GM12865 (cell line): ENCODE measurements at regions not wholly inside any gene's neighbourhood (a gene's known extent, or its start where the extent isn't known, plus 50 kb on each side); places are given as distances from the start of the nearest gene placed in this dataset.
"Not testable (repeated sequence)": the region's sequence is repeated elsewhere in the genome, so short reads cannot be mapped to it uniquely, and the experiment has no call there.

ENCODE experiments used
- DNase-seq: peaks from one replicate; pipeline ENCODE4 v3.0.0; 2010; ENCODE audit warnings: low read depth
- H3K4me3 ChIP-seq: 2 replicates; pipeline ENCODE4 v1.5.1; 2011; ENCODE audit warnings: mild to moderate bottlenecking, low read depth, low read length, control low read depth
- TF ChIP-seq, protein P1 (sequence below): IDR thresholded peaks from 2 replicates; pipeline ENCODE4 v1.5.1; 2011; ENCODE audit warnings: low read length, control low read depth, low read depth, inconsistent platforms; ENCODE audit not compliant: insufficient read depth; ENCODE audit errors: missing control alignments

DNA sequence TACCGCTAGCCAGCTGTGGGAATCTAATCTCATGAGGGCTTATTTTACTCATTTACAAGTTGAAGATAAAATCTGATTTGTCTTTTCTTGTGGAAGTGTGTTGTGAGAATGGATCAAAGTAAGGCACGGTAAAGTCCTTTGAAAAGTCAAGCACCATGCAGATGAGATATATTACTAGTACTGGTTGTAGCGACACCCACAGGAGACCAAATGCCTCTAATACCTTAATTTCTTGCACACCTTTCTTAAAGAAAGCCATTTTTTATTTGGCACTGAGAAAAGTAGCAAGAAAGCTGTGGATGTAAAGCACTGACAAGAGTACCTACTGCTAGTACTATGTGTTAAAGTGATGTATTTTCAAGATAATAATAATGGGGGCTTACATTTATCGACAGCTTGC, 191.0 kb upstream of the MMS22L start:
- H3K4me3 ChIP-seq, result no peak overlapping the region
- TF ChIP-seq, protein P1, sequence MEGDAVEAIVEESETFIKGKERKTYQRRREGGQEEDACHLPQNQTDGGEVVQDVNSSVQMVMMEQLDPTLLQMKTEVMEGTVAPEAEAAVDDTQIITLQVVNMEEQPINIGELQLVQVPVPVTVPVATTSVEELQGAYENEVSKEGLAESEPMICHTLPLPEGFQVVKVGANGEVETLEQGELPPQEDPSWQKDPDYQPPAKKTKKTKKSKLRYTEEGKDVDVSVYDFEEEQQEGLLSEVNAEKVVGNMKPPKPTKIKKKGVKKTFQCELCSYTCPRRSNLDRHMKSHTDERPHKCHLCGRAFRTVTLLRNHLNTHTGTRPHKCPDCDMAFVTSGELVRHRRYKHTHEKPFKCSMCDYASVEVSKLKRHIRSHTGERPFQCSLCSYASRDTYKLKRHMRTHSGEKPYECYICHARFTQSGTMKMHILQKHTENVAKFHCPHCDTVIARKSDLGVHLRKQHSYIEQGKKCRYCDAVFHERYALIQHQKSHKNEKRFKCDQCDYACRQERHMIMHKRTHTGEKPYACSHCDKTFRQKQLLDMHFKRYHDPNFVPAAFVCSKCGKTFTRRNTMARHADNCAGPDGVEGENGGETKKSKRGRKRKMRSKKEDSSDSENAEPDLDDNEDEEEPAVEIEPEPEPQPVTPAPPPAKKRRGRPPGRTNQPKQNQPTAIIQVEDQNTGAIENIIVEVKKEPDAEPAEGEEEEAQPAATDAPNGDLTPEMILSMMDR, result no peak
- no peak for DNase-seq

DNA sequence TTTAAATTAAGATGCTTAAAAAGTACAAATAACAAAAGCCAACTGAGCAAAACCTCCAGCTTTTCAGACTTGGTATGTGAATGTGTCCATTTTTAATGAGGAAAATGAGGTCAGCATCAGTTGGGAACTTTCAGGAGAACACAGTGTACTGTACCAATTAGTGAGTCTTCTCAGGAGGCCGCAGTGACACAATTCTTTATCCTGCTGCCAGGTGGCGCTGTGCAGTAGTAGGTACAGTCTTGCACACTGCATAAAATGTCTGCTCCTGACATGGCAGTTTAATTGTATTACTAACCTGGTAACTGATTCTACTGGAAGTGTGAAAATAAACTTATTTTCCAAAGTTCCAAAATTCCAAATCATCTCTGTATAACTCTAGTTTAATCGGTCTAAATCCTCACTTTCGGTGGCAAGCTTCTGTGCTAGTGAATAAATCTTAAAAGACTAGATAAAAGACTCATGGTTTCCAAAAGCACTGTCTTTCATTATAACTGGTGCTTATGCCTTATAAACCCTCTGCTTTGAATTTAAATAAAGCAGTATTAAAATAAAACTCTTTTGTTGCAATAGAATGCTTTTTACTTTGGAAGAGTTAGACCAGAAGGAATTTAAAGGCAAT, 214.8 kb upstream of the MMS22L start:
- H3K4me3 ChIP-seq, result no peak overlapping the region
- DNase-seq, result peak; percentile 76
- TF ChIP-seq, protein P1, result peak; percentile 90

DNA sequence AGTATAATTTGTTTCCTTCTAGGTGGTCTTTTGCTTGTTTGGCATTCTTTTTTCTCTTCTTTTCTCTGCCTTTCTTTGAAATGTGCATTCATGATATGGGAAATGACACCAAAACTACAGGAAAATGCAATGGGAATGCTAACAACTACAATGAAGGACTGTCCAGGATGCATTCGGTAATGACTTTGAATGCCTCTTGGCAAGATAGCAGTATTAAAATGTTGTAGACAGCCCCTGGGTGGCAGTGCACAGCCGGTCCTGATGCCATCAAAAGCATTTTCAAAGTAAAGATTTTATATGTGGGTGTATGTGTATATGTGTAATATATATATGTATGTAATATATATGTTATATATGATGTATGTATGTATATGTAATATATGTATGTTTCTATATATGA, 218.8 kb upstream of the MMS22L start:
- DNase-seq, result no peak
- H3K4me3 ChIP-seq, result no peak overlapping the region
- TF ChIP-seq, protein P1, result no peak

DNA sequence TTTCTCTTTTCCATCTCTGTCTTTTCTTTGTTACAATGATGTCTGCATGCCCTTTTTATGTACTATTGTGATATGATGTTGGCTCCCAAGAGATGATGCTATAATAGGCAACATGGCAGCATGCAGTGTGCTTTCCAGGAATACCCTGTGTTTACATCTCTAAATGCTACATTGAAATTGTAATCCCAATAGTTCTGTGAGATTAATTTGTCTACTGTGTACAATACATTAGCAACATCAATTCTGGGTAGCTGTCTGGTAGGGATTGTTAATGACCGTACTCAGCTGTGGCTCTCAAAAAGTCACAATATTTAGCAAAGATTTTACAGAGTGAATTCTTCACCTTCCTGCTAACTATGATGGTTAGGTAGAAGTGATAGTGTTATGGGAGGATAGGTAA, 225.6 kb upstream of the MMS22L start:
- TF ChIP-seq, protein P1, result no peak
- no peak for DNase-seq

DNA sequence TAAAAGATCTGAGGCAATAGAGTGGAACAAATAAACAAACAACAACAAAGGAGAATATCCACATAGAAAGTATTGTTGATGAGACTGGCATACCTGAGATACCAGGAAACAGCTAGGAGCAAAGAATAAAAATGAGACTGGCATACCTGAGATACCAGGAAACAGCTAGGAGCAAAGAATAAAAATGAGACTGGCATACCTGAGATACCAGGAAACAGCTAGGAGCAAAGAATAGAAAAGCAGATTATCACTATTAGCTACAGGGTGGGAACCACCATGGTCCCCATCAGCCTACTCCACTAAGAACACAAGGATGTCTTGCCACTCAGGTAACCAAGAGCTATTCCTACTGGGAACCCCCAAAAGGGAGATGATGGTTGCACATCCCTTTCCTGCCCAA, 230.2 kb upstream of the MMS22L start:
- H3K4me3 ChIP-seq, DNase-seq: not testable (repeated sequence)

More for the DNA sequence above, 225.6 kb upstream of the MMS22L start:
- H3K4me3 ChIP-seq, result no peak overlapping the region

DNA sequence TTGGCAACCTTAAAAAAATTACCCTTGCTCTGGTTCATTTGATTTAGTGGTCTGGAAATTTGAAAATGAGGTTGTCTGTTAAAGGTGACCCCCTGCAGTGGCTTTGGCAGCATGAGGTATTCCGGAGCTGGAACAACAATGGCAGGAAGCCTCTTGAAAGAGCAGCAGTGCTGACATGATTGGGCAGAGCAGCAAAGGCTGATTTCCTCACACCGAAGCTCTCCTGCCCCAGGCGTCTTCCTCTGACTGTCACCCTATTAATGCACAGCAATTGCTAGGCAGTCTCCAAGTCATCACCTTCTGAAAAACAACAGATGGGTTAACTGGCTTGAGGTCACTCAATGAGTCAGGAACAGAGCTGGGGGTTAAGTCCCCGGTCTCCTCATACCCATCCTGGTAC, 241.8 kb upstream of the MMS22L start:
- DNase-seq, result no peak
- no peak overlapping the region for H3K4me3 ChIP-seq
- TF ChIP-seq, protein P1, result no peak

DNA sequence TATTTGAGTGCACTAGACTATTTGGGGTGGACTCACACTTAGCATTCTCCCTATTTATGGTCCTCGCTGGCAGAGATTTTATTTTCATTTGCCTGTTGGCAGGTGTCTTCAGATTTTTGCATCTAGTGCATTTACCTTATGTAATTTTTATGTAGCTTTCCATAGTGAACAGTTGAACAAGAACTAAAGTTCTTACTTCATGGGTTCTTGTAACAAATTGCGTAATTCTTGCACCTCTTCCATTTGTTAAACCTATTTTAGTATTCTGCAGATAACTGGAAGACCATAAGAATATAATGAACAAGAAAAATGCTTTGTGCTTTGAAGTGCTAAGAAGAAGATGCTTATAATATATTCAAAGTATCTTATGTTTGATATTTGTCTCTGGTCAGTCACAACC, 252.8 kb upstream of the MMS22L start:
- DNase-seq, result no peak
- no peak overlapping the region for H3K4me3 ChIP-seq
- TF ChIP-seq, protein P1, result no peak
